Loucy (cell line): ENCODE measurements at regions not wholly inside any gene's neighbourhood (a gene's known extent, or its start where the extent isn't known, plus 50 kb on each side); places are given as distances from the start of the nearest gene placed in this dataset.
"Not testable (repeated sequence)": the region's sequence is repeated elsewhere in the genome, so short reads cannot be mapped to it uniquely, and the experiment has no call there.

Source experiments
- EZH2phosphoT487 ChIP-seq: fragments of 200-600 bp; IDR thresholded peaks from 2 replicates; pipeline ENCODE4 v1.6.1; 2018; ENCODE audit warnings: antibody characterized with exemption, mild to moderate bottlenecking, moderate library complexity, borderline replicate concordance
- TF ChIP-seq, protein P1 (sequence below): fragments of 200-600 bp; sonication (generic); conservative IDR thresholded peaks from 2 replicates; pipeline ENCODE4 v1.5.1; 2014; ENCODE audit warnings: mild to moderate bottlenecking, antibody characterized with exemption, low read length

- TF ChIP-seq, protein P1, sequence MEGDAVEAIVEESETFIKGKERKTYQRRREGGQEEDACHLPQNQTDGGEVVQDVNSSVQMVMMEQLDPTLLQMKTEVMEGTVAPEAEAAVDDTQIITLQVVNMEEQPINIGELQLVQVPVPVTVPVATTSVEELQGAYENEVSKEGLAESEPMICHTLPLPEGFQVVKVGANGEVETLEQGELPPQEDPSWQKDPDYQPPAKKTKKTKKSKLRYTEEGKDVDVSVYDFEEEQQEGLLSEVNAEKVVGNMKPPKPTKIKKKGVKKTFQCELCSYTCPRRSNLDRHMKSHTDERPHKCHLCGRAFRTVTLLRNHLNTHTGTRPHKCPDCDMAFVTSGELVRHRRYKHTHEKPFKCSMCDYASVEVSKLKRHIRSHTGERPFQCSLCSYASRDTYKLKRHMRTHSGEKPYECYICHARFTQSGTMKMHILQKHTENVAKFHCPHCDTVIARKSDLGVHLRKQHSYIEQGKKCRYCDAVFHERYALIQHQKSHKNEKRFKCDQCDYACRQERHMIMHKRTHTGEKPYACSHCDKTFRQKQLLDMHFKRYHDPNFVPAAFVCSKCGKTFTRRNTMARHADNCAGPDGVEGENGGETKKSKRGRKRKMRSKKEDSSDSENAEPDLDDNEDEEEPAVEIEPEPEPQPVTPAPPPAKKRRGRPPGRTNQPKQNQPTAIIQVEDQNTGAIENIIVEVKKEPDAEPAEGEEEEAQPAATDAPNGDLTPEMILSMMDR = not testable (repeated sequence)
- not testable (repeated sequence) for TF ChIP-seq EZH2phosphoT487
Observed at GRCh38 chr6:68056596-68056995, 578.5 kb upstream of the ADGRB3 start.
